ENCODE measurements at regions not wholly inside any gene's neighbourhood (a gene's known extent, or its start where the extent isn't known, plus 50 kb on each side); places are given as distances from the start of the nearest gene placed in this dataset.

DNA sequence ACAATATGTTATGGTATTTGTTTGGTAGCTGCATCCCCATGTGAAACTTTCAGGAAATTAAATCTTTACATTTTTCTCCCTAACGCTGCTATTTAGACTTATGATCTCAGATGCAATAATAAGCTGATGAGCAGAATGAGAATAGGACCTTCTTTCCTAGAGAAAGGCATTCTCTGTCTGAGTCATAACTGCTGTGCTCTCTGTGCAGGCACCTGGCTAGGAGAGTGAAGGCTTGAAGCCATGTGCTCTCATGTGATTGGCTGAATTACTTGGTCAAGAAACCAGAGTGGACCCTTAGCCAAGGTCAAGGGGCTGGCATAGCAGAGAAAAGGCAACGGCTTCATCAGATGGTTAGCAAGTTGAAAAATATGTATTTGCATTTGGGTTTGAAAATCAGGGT, 185.0 kb downstream of the ADAMTS15 start:
- no peaks in the 10 kb centered on the region for H3K27me3 ChIP-seq (ENCODE audit: low read depth)
- intact Hi-C loops (cut with micrococcal nuclease) = no loop called here
- H3K27ac ChIP-seq (replicated peaks) = no peak overlapping the region
- TF ChIP-seq, protein P1, sequence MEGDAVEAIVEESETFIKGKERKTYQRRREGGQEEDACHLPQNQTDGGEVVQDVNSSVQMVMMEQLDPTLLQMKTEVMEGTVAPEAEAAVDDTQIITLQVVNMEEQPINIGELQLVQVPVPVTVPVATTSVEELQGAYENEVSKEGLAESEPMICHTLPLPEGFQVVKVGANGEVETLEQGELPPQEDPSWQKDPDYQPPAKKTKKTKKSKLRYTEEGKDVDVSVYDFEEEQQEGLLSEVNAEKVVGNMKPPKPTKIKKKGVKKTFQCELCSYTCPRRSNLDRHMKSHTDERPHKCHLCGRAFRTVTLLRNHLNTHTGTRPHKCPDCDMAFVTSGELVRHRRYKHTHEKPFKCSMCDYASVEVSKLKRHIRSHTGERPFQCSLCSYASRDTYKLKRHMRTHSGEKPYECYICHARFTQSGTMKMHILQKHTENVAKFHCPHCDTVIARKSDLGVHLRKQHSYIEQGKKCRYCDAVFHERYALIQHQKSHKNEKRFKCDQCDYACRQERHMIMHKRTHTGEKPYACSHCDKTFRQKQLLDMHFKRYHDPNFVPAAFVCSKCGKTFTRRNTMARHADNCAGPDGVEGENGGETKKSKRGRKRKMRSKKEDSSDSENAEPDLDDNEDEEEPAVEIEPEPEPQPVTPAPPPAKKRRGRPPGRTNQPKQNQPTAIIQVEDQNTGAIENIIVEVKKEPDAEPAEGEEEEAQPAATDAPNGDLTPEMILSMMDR (IDR thresholded peaks at IDR 0.05; ENCODE audit: borderline replicate concordance) = no peak
- H3K4me3 ChIP-seq = no peak overlapping the region
- H3K36me3 ChIP-seq = no peaks in the 10 kb centered on the region
- H3K9me3 ChIP-seq (replicated peaks) = no peaks in the 10 kb centered on the region
- DNase-seq = no peak
- peaks cover 13% of the 10 kb centered on the region for H3K4me1 ChIP-seq

DNA sequence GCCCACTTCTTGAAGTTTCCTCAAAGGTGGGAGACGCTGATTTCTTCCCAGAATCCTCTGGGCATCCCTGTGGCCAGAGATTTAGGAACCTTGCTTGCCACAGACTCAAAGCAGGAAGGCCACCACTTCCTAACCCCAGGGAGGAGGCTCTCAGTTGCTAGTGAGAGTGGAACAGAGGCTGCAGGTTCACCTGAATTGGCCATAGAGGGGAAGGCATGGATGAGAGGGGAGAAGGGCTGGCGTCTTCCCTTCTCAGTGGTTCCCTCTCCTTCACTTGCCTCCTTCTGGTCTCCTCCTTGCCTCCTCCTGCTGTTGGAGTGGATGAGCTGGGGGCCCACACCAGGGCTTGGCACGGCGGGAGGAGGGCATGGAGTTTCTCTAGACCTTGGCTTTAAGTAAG, 185.7 kb downstream of the ADAMTS15 start:
- no peak for DNase-seq
- intact Hi-C loops (cut with micrococcal nuclease) = no loop called here
- H3K27ac ChIP-seq (replicated peaks) = peak overlapping the region; percentile 22
- no peaks in the 10 kb centered on the region for H3K36me3 ChIP-seq
- no peak overlapping the region for H3K4me3 ChIP-seq
- TF ChIP-seq, protein P1 (IDR thresholded peaks at IDR 0.05; ENCODE audit: borderline replicate concordance) = no peak
- peaks cover 12% of the 10 kb centered on the region for H3K4me1 ChIP-seq
- H3K27me3 ChIP-seq (ENCODE audit: low read depth) = no peaks in the 10 kb centered on the region
- H3K9me3 ChIP-seq (replicated peaks) = no peaks in the 10 kb centered on the region

DNA sequence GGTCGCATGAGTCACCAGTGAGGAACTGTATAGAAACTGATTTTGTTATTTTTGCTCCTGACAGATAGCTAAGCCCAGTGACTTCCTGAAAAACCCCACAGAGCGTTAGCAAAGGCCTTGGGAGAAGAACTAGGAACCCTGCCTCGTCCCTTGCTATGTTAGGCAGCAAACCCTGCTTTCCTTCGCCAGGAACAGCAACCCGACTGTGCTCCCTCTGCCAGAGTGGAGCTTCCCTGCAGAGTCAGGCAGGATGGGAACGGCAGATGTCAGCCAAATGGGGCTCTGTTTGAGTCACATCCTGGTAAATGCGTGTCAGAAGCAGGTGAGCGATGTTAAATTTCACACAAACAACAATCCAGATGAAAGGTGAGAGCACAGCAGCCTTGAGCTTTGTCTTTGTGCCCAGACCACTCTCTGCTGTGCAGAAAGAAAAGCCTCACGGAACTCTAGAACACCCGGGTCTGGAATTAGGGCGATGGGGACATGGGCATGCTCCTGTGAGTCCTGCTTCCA, 186.6 kb downstream of the ADAMTS15 start:
- Histone ChIP-seq H3K27me3 (ENCODE audit: low read depth) (no peaks in the 10 kb centered on the region), H3K27ac (replicated peaks) (peak overlapping the region; percentile 22), H3K4me3 (no peak overlapping the region), H3K36me3 (no peaks in the 10 kb centered on the region), H3K9me3 (replicated peaks) (no peaks in the 10 kb centered on the region), H3K4me1 (peaks cover 18% of the 10 kb centered on the region)
- TF ChIP-seq, protein P1 (IDR thresholded peaks at IDR 0.05; ENCODE audit: borderline replicate concordance) = no peak
- DNase-seq = no peak
- intact Hi-C loops (cut with micrococcal nuclease) = no loop called here

DNA sequence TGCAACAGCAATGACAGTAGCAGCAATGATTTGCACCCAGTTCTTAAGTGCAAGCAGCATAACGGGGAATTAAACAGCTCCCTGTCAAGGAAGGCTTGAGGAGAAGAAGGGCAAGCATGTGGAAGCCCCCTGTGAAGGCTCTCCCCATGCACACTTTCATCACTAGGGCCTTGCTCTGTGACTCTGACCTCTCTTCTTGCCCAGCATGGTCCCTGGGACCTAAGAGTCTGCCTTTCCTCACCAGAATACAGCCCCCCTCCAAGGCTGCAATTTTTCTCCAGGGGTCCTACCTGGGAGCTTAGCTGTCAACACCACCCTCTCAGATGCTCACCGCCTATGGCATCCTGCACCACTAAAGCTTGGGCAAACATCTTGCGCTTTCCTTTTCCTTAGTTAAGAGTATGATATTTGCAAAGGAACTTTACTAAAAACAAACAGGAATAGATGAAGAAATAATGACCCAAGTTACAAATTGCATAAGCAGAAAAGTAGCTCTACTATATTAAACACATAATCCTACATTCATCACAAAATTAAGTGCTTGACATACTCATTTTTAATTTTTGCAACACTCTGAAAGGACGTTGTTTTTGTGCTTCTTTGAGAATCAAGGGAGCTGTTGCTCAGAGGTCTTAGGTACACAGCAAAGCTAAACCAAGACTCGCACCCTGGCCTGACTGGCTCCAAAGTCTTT, 187.6 kb downstream of the ADAMTS15 start:
- Histone ChIP-seq H3K4me3 (no peak overlapping the region), H3K27ac (replicated peaks) (no peak overlapping the region), H3K27me3 (ENCODE audit: low read depth) (no peaks in the 10 kb centered on the region), H3K4me1 (peaks cover 18% of the 10 kb centered on the region), H3K9me3 (replicated peaks) (no peaks in the 10 kb centered on the region), H3K36me3 (no peaks in the 10 kb centered on the region)
- DNase-seq = no peak
- intact Hi-C loops (cut with micrococcal nuclease) = no loop called here
- TF ChIP-seq, protein P1 (IDR thresholded peaks at IDR 0.05; ENCODE audit: borderline replicate concordance) = no peak

DNA sequence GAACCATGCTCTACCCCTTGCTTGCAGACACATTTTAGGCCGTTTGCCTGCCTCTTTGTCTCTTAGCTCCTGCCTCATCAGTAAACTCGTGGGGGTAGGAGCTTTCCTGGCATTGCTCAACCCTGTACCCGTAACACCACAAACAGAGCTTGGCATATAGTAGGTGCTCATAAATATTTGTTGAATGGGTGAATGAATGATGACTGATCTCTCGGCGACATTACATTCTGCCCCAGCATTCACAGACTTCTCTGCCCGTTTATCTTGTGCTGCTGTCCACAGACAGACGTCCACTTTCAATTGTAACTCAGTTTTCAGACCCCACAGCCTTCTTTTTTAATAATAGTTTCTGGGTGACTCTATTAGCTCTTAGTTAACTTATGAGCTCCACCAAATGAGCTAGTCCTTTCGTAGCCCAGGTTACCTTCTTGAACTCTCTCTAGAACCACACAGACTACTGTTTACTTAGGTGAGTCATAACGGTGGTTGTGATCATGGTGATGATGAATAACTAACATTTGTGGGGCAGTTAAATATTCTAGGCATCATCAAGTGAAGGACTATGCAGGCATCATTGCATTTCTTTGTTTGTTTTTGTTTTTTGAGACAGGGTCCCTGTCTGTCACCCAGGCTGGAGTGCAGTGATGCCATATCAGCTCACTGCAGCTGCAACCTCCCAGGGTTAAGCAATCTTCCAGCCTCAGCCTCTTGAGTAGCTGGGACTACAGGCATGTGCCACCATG, 188.4 kb downstream of the ADAMTS15 start:
- intact Hi-C loops (cut with micrococcal nuclease) = no loop called here
- Histone ChIP-seq H3K4me1 (peaks cover 18% of the 10 kb centered on the region), H3K9me3 (replicated peaks) (no peaks in the 10 kb centered on the region), H3K27ac (replicated peaks) (no peak overlapping the region), H3K27me3 (ENCODE audit: low read depth) (no peaks in the 10 kb centered on the region), H3K36me3 (no peaks in the 10 kb centered on the region), H3K4me3 (no peak overlapping the region)
- DNase-seq = no peak
- TF ChIP-seq, protein P1 (IDR thresholded peaks at IDR 0.05; ENCODE audit: borderline replicate concordance) = no peak
